ENCODE measurements at regions not wholly inside any gene's neighbourhood (a gene's known extent, or its start where the extent isn't known, plus 50 kb on each side); places are given as distances from the start of the nearest gene placed in this dataset.

DNA sequence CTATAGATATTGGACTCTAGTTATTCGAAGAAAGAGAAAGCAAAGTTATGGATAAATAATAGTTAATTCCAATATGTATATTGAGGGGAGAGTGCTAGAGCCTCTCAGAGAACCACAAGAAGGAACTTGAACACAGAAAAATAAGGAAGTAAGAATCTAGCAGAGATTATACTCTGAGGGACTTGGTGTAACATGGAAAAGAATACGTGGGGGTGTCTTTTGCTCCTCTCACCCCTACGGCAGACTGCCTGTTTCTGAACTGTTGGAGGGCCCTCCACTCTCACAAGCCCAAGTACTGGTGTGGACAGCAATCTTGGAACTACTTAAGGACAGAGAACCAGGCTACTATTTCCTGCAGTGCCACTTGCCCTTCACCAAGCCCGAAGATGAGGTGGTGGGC, 1174.4 kb upstream of the PCDH10 start:
- TF ChIP-seq, protein P1, sequence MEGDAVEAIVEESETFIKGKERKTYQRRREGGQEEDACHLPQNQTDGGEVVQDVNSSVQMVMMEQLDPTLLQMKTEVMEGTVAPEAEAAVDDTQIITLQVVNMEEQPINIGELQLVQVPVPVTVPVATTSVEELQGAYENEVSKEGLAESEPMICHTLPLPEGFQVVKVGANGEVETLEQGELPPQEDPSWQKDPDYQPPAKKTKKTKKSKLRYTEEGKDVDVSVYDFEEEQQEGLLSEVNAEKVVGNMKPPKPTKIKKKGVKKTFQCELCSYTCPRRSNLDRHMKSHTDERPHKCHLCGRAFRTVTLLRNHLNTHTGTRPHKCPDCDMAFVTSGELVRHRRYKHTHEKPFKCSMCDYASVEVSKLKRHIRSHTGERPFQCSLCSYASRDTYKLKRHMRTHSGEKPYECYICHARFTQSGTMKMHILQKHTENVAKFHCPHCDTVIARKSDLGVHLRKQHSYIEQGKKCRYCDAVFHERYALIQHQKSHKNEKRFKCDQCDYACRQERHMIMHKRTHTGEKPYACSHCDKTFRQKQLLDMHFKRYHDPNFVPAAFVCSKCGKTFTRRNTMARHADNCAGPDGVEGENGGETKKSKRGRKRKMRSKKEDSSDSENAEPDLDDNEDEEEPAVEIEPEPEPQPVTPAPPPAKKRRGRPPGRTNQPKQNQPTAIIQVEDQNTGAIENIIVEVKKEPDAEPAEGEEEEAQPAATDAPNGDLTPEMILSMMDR (IDR thresholded peaks at IDR 0.05), result no peak
- TF ChIP-seq POLR2A (IDR thresholded peaks at IDR 0.05), result no peak

Measured in lower leg skin (tissue), 3 donors.